ENCODE measurements at regions not wholly inside any gene's neighbourhood (a gene's known extent, or its start where the extent isn't known, plus 50 kb on each side); places are given as distances from the start of the nearest gene placed in this dataset.
A peak's percentile ranks its signal among the peaks of the same experiment; 100 is the strongest.

DNA sequence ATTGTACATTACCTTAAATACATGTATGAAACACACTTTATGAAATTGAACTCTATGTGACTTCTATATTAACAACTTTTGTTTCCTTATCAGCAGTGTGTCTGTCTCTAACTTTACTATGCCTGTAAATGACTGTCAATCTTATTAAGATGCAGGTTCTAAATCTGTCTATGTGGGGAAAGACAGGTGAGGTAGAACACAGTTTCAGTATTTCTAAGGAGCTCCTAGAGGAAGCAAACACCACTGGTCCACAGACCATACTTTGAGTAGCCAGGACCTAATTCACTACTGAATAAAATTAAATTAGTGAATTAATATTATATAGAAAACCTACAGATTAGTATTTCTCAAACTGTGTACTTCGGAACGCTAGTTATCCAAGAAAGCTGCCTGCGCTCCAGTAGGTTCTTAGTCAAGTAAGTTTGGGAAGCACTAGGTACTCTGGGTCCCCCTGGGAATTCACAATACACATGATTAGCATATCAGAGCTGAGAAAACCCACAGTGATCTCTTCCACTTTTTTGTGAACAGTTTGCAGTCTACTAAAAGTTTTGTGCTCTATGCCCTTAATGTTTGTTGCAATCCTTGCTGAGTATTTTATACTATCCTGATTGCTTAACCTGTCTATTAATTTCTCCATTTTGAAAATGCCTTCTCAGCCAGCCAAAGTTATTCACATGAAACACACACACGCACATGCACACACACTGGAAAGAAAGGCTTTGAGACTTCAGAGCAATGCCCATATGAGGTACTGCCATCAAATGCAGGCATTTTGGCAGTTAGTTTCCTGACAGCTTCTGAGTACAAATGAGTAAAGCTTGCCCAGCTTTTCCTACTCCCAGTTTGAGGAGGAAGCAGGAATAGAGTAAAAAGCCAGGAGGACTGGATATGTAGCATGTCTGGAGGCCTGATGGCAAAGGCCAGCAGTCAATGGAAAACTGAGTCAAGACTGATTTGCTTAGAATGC is 133.6 kb upstream of the CPEB2 start:
- Histone ChIP-seq H3K9me3 (no peaks in the 10 kb centered on the region), H3K4me1 (peaks cover 0 to 41% (median 5%) of the 10 kb centered on the region in 4 donors), H3K36me3 (no peaks in the 10 kb centered on the region), H3K27me3 (no peaks in the 10 kb centered on the region), H3K27ac (peak overlapping the region in 1 of 3 donors; percentile 1), H3K4me3 (no peak overlapping the region)
- DNase-seq (no peak), ATAC-seq (no peak)
- intact Hi-C loops (cut with DNase I), result no loop called here
- WGBS (ENCODE audit: insufficient coverage, low coverage, low lambda C conversion rate, missing lambda C conversion rate), result 83% methylated on average over 3 of the region's 4 CpGs
- no peak for TF ChIP-seq POLR2A (IDR thresholded peaks at IDR 0.05)
- TF ChIP-seq, protein P1, sequence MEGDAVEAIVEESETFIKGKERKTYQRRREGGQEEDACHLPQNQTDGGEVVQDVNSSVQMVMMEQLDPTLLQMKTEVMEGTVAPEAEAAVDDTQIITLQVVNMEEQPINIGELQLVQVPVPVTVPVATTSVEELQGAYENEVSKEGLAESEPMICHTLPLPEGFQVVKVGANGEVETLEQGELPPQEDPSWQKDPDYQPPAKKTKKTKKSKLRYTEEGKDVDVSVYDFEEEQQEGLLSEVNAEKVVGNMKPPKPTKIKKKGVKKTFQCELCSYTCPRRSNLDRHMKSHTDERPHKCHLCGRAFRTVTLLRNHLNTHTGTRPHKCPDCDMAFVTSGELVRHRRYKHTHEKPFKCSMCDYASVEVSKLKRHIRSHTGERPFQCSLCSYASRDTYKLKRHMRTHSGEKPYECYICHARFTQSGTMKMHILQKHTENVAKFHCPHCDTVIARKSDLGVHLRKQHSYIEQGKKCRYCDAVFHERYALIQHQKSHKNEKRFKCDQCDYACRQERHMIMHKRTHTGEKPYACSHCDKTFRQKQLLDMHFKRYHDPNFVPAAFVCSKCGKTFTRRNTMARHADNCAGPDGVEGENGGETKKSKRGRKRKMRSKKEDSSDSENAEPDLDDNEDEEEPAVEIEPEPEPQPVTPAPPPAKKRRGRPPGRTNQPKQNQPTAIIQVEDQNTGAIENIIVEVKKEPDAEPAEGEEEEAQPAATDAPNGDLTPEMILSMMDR (IDR thresholded peaks at IDR 0.05), result no peak

DNA sequence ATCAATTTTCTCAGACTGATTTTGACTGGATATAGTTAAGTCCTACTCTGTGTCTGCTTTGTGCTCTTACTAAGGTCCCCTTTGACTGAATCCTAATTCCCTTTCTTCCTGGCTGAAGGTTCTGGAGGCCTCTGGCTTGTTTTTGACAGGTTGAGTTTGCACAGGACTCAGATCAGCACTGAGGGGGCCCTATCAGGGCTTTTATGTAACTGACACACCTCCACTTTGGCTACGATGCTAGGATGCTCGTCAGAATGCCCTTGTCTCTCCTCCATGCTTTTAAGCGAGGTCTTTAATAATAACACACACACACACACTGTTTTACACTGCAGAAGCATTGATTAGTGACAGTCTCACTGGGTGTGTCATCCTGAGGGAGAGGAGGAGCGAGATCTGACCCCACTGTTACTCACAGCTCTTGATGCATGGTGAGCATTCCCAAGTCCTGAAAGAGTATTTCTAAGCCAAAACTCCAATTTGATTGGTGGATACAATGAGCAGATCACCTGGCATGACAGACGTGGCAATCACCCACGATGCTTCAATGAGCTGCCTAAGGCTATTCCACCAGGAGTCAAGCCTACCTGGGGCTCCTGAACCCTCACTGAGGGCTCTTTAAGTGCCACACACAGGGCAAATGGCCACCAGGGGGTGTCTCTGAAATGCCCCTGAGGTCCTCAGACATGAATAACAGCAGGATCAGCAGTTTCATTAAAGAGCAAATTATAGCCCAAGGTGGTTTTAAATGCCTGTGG is 130.4 kb upstream of the CPEB2 start:
- intact Hi-C loops (cut with DNase I), result no loop called here
- DNase-seq (peak in 1 of 3 donors; percentile 48), ATAC-seq (peak; percentile 38 to 80 (median 74))
- Histone ChIP-seq H3K4me3 (no peak overlapping the region), H3K27ac (no peak overlapping the region), H3K9me3 (no peaks in the 10 kb centered on the region), H3K27me3 (no peaks in the 10 kb centered on the region), H3K4me1 (peaks cover 0 to 43% (median 0%) of the 10 kb centered on the region in 4 donors), H3K36me3 (no peaks in the 10 kb centered on the region)
- no peak for TF ChIP-seq POLR2A (IDR thresholded peaks at IDR 0.05)
- TF ChIP-seq, protein P1 (IDR thresholded peaks at IDR 0.05), result peak; percentile 40 to 54 (median 47)
- no CpG with 5 or more reads among the region's 6 CpGs for WGBS (ENCODE audit: insufficient coverage, low coverage, low lambda C conversion rate, missing lambda C conversion rate)

DNA sequence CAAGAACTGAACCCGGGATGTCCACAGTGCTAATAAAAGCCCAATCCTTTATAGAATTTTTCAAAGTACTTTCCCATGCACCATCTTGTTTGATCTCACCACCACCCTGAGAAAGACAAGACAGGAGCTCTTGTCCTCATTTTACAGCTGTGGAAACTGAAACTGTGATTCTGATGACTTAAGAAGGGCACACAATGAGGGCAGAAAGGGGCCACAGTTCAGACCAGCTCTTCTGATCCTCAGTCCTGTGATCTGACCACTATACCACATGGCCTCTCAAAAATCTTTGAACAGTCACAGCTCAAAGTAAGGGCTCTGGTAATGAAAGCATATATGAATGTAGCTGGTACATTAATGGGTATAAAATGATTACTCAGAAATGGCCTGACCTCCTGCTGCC is 127.3 kb upstream of the CPEB2 start:
- Histone ChIP-seq H3K36me3 (no peaks in the 10 kb centered on the region), H3K4me3 (no peak overlapping the region), H3K27me3 (no peaks in the 10 kb centered on the region), H3K4me1 (peaks cover 0 to 19% (median 0%) of the 10 kb centered on the region in 4 donors), H3K27ac (no peak overlapping the region), H3K9me3 (no peaks in the 10 kb centered on the region)
- intact Hi-C loops (cut with DNase I), result no loop called here
- ATAC-seq (no peak), DNase-seq (no peak)
- TF ChIP-seq POLR2A (IDR thresholded peaks at IDR 0.05), result no peak
- TF ChIP-seq, protein P1 (IDR thresholded peaks at IDR 0.05), result no peak
- 92% methylated on average over 1 of the region's 1 CpG for WGBS (ENCODE audit: insufficient coverage, low coverage, low lambda C conversion rate, missing lambda C conversion rate)

DNA sequence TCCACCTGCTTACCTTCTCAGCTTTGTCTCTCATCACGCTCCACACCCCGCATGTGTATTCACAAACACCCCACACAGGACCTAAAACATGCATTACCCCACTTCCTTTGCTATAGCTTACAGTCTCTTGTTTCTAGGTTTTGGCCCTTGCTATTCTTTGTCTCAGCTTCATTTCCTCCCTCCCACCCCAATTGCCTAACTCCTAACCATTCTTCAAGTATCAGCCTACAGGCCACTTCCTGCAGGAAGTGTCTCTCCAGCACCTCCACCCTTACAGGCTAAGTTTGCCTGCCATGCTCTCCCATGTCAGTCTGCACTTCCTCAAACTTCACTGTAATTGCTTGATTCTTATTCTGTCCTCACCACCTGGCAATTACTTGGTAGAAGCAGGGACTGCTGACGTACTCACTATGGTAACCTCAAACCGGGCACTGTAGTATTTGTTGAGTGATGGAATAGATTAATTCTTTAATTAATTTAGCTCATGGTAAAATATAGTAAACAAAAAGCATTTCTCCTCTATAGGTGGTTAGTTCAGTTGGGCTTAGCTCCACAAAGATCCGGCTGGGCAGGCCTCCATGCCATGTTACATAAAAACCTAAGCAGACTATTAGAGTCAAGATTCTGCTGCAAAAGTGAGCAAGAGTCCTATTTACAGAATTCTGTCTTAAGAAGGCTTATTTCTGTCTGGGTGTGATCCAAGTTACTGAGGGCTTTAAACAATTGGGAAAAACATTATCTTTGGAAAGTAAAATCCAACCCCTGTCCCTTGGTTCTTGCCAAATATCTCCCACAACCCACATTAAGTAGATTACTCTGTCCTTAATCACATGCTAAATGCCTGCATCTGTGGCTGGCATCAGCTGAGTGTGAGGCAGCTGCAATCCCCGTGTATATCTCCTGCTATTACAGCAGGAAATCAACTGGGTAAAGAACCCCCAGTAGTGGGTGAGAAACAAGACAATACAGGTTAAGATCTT is 124.7 kb upstream of the CPEB2 start:
- 35% methylated on average over 6 of the region's 6 CpGs for WGBS (ENCODE audit: insufficient coverage, low coverage, low lambda C conversion rate, missing lambda C conversion rate)
- TF ChIP-seq, protein P1 (IDR thresholded peaks at IDR 0.05), result no peak
- no peak for TF ChIP-seq POLR2A (IDR thresholded peaks at IDR 0.05)
- ATAC-seq (peak; percentile 62 to 76 (median 74)), DNase-seq (no peak)
- Histone ChIP-seq H3K4me1 (peaks cover 0 to 19% (median 0%) of the 10 kb centered on the region in 4 donors), H3K36me3 (no peaks in the 10 kb centered on the region), H3K27ac (no peak overlapping the region), H3K9me3 (no peaks in the 10 kb centered on the region), H3K4me3 (no peak overlapping the region), H3K27me3 (no peaks in the 10 kb centered on the region)
- intact Hi-C loops (cut with DNase I), result no loop called here
